GM19372 (cell line): ENCODE measurements at regions not wholly inside any gene's neighbourhood (a gene's known extent, or its start where the extent isn't known, plus 50 kb on each side); places are given as distances from the start of the nearest gene placed in this dataset.
"Not testable (repeated sequence)": the region's sequence is repeated elsewhere in the genome, so short reads cannot be mapped to it uniquely, and the experiment has no call there.

Source experiments
- ATAC-seq: cut with Tn5 transposase; IDR thresholded peaks from one replicate; pipeline ENCODE4 v1.9.1; 2021; ENCODE audit warnings: mild to moderate bottlenecking, low read depth, moderate library complexity; ENCODE audit not compliant: unreplicated experiment

GRCh38 chr7:19882893-19883292, 109.5 kb upstream of the TMEM196 start:
- not testable (repeated sequence) for ATAC-seq

DNA sequence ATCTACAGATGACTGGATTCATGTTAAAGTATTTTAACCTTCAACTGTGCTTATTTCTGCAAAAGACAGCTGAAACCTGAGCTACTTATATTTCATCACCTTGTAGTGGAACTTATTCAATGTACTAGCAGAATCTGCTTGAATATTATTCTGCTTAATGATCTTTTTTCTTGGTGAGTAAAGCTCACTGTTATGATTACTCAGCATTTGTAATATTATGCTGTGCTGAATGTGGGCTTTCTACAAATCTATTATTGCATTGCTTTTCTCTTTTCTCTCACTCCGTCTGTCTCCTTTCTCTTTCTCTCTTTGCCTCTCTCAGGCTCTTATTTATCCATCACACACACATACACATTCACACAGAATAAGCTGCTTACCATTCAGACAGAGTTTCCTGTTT, 98.7 kb upstream of the TMEM196 start:
- ATAC-seq, result no peak

DNA sequence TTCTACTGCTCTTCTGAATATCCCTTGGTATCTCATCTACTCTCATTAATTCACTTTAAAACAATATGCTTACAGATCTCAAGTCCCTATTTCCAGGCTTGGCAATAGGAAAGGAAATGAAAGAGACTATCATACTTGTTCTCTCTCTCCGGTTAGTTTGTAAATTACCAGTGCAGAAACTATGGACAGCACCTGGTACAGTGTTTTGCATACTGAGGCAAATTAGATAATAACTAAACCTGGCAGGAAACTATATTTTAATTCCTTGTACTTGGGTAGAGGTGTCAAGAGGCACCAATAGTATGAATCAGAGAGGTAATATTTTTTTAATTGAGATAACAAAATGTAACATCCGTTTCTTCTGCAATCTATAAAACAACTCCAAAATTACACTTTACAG, 97.7 kb upstream of the TMEM196 start:
- no peak for ATAC-seq

GRCh38 chr7:19869979-19870378, 96.6 kb upstream of the TMEM196 start:
- ATAC-seq, result no peak

DNA sequence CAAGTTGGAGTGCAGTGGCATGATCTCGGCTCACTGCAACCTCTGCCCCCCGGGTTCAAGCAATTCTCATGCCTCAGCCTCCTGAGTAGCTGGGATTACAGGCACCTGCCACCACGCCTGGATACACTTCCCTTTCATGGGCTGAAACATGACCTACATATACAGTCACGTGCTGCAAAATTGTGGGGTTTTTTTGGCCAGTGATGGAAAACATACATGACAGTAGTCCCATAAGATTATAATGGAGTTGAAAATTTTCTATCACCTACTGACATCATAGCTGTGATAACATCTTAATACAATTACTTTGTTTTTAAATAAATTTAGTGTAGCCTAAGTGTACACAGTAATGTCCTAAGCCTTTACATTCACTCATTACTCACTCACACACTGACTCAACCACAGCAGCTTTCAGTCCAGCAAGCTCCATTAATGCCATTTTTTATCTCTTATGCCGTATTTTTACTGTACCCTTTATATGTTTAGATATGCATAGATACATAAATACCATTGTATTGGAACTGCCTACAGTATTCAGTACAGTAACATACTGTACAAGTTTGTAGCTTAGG, 79.9 kb upstream of the TMEM196 start:
- no peak for ATAC-seq

GRCh38 chr7:19852192-19852591, 78.8 kb upstream of the TMEM196 start:
- ATAC-seq, result no peak

- ATAC-seq, result no peak
Observed at GRCh38 chr7:19851504-19851903, 78.1 kb upstream of the TMEM196 start.

DNA sequence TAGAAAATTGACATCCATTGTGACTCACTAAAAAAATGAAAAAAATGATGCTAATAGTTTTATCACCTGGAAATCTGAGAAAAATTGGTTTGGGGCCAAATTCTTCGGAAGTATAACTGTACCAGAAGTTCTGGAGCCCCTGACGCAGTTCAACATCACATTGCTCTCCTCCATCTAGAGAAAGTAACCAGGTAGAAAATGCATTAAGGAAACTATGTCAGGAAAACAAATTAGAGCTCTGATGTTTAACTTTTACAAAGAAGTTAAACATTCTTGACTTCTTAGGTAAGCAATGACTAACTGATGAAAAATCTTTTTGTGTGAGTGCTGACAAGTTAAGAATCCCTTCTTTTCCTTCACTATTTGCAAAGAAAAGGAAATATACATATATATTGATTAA, 61.1 kb upstream of the TMEM196 start:
- ATAC-seq, result no peak

- no peak for ATAC-seq
Observed at GRCh38 chr7:19830604-19831003, 57.2 kb upstream of the TMEM196 start.
